ENCODE measurements at regions not wholly inside any gene's neighbourhood (a gene's known extent, or its start where the extent isn't known, plus 50 kb on each side); places are given as distances from the start of the nearest gene placed in this dataset.

GRCh38 chr2:17107871-17108270, 410.4 kb downstream of the RAD51AP2 start:
- ChIA-PET POLR2A (no interaction called here), CTCF (interaction anchor here (0.6 kb wide), 1 partner anchor 121 kb away, joined by 4 read pairs; no protein-coding TSS in a partner anchor)
- Histone ChIP-seq H3K4me3 (ENCODE audit: low read depth, low read length) (no peak overlapping the region), H3K4me1 (ENCODE audit: control insufficient read depth, insufficient read depth, low read length) (no peaks in the 10 kb centered on the region), H3K9me3 (ENCODE audit: control insufficient read depth, insufficient read depth, low read depth, low read length) (no peaks in the 10 kb centered on the region), H3K27ac (ENCODE audit: extremely low read depth, low read depth, low read length) (no peak overlapping the region), H3K36me3 (ENCODE audit: control insufficient read depth in 2 of 2, insufficient read depth in 1 of 2, low read length in 2 of 2) (no peaks in the 10 kb centered on the region)
- TF ChIP-seq ZNF629 (tag by site-specific recombination; IDR thresholded peaks at IDR 0.05) = no peak
- TF ChIP-seq REST (tag by site-specific recombination; IDR thresholded peaks at IDR 0.05) = peak; percentile 74

- Histone ChIP-seq H3K36me3 (ENCODE audit: control insufficient read depth in 2 of 2, insufficient read depth in 1 of 2, low read length in 2 of 2) (no peaks in the 10 kb centered on the region), H3K27ac (ENCODE audit: extremely low read depth, low read depth, low read length) (no peak overlapping the region), H3K4me1 (ENCODE audit: control insufficient read depth, insufficient read depth, low read length) (no peaks in the 10 kb centered on the region), H3K4me3 (ENCODE audit: low read depth, low read length) (no peak overlapping the region), H3K9me3 (ENCODE audit: control insufficient read depth, insufficient read depth, low read depth, low read length) (no peaks in the 10 kb centered on the region)
- no peak for TF ChIP-seq ZNF510 (tag by site-specific recombination; IDR thresholded peaks at IDR 0.05; ENCODE audit: insufficient replicate concordance)
- no peak for TF ChIP-seq WT1 (tag by site-specific recombination; IDR thresholded peaks at IDR 0.05)
- no peak for TF ChIP-seq ZNF366 (tag by site-specific recombination; conservative IDR thresholded peaks at IDR 0.05)
- no peak for TF ChIP-seq ZBTB7A (tag by site-specific recombination; IDR thresholded peaks at IDR 0.05; ENCODE audit: low read depth)
- no peak for TF ChIP-seq TCF7L2 (IDR thresholded peaks at IDR 0.05; ENCODE audit: borderline replicate concordance, low read depth, low read length)
- no peak for TF ChIP-seq ZNF785 (tag by site-specific recombination; IDR thresholded peaks at IDR 0.05)
- TF ChIP-seq ZNF843 (tag by site-specific recombination; IDR thresholded peaks at IDR 0.05) = no peak
- TF ChIP-seq ZNF19 (tag by site-specific recombination; IDR thresholded peaks at IDR 0.05; ENCODE audit: low read depth) = no peak
- no peak for TF ChIP-seq ZNF354C (tag by site-specific recombination; IDR thresholded peaks at IDR 0.05; ENCODE audit: borderline replicate concordance, low read depth)
- TF ChIP-seq INSM2 (tag by site-specific recombination; IDR thresholded peaks at IDR 0.05) = no peak
- POLR2A ChIA-PET = no interaction called here
- CTCF ChIA-PET = no interaction called here
These were observed 411.1 kb downstream of the RAD51AP2 start for GRCh38 chr2:17107151-17107550.

- no peaks in the 10 kb centered on the region for H3K4me1 ChIP-seq (ENCODE audit: control insufficient read depth, insufficient read depth, low read length)
- no peaks in the 10 kb centered on the region for H3K9me3 ChIP-seq (ENCODE audit: control insufficient read depth, insufficient read depth, low read depth, low read length)
- POLR2A ChIA-PET = no interaction called here
- H3K27ac ChIP-seq (ENCODE audit: extremely low read depth, low read depth, low read length) = no peak overlapping the region
- TF ChIP-seq ZNF391 (tag by site-specific recombination; IDR thresholded peaks at IDR 0.05; ENCODE audit: borderline replicate concordance, low read depth) = no peak
- TF ChIP-seq ZBTB20 (tag by site-specific recombination; IDR thresholded peaks at IDR 0.05) = no peak
- TF ChIP-seq ZNF266 (tag by site-specific recombination; IDR thresholded peaks at IDR 0.05; ENCODE audit: low read depth) = no peak
- no peak for TF ChIP-seq ZBTB17 (tag by site-specific recombination; IDR thresholded peaks at IDR 0.05)
- TF ChIP-seq ZNF169 (tag by site-specific recombination; IDR thresholded peaks at IDR 0.05) = no peak
- no peak for TF ChIP-seq CTCF (tag by site-specific recombination; IDR thresholded peaks at IDR 0.05)
- no peak for TF ChIP-seq PRDM4 (tag by site-specific recombination; IDR thresholded peaks at IDR 0.05)
- no peak for TF ChIP-seq ZNF138 (tag by site-specific recombination; IDR thresholded peaks at IDR 0.05; ENCODE audit: borderline replicate concordance)
- CTCF ChIA-PET = interaction anchor here (0.6 kb wide), 1 partner anchor 1686 kb away, joined by 5 read pairs; no protein-coding TSS in a partner anchor
- no peaks in the 10 kb centered on the region for H3K36me3 ChIP-seq (ENCODE audit: control insufficient read depth in 2 of 2, insufficient read depth in 1 of 2, low read length in 2 of 2)
- H3K4me3 ChIP-seq (ENCODE audit: low read depth, low read length) = no peak overlapping the region
These were observed 411.8 kb downstream of the RAD51AP2 start for GRCh38 chr2:17106418-17106817.
